ENCODE measurements at regions not wholly inside any gene's neighbourhood (a gene's known extent, or its start where the extent isn't known, plus 50 kb on each side); places are given as distances from the start of the nearest gene placed in this dataset.

- H3K27ac Mint-ChIP-seq, result no peak overlapping the region
- H3K4me1 Mint-ChIP-seq, result no peaks in the 10 kb centered on the region
- H3K36me3 Mint-ChIP-seq (ENCODE audit: low read depth), result no peaks in the 10 kb centered on the region
- peaks cover 23% of the 10 kb centered on the region for H3K27me3 Mint-ChIP-seq
- no peak for DNase-seq
- CTCF ChIA-PET, result no interaction called here
- POLR2A ChIA-PET, result no interaction called here
- H3K9me3 Mint-ChIP-seq, result no peaks in the 10 kb centered on the region
- H3K4me3 Mint-ChIP-seq, result no peak overlapping the region
Measured at GRCh38 chr20:24304291-24304690, 165.1 kb upstream of the SYNDIG1 start.

- ChIA-PET CTCF (no interaction called here), POLR2A (no interaction called here)
- H3K36me3 Mint-ChIP-seq (ENCODE audit: low read depth), result no peaks in the 10 kb centered on the region
- H3K27ac Mint-ChIP-seq, result no peak overlapping the region
- H3K4me1 Mint-ChIP-seq, result no peaks in the 10 kb centered on the region
- H3K9me3 Mint-ChIP-seq, result no peaks in the 10 kb centered on the region
- DNase-seq, result no peak
- H3K4me3 Mint-ChIP-seq, result no peak overlapping the region
- H3K27me3 Mint-ChIP-seq, result peaks cover 23% of the 10 kb centered on the region
Measured at GRCh38 chr20:24303393-24304170, 165.8 kb upstream of the SYNDIG1 start.

- H3K36me3 Mint-ChIP-seq (ENCODE audit: low read depth), result no peaks in the 10 kb centered on the region
- CTCF ChIA-PET, result no interaction called here
- H3K4me1 Mint-ChIP-seq, result no peaks in the 10 kb centered on the region
Measured at GRCh38 chr20:24297993-24298392, 171.4 kb upstream of the SYNDIG1 start.

GRCh38 chr20:24296477-24297261, 172.8 kb upstream of the SYNDIG1 start:
- CTCF ChIA-PET, result no interaction called here
- Mint-ChIP-seq H3K4me1 (no peaks in the 10 kb centered on the region), H3K27me3 (peaks cover 10% of the 10 kb centered on the region), H3K36me3 (ENCODE audit: low read depth) (no peaks in the 10 kb centered on the region), H3K4me3 (no peak overlapping the region), H3K27ac (no peak overlapping the region), H3K9me3 (no peaks in the 10 kb centered on the region)
- POLR2A ChIA-PET, result no interaction called here
- no peak for DNase-seq

More at GRCh38 chr20:24297993-24298392, 171.4 kb upstream of the SYNDIG1 start:
- Mint-ChIP-seq H3K9me3 (no peaks in the 10 kb centered on the region), H3K4me3 (no peak overlapping the region), H3K27ac (no peak overlapping the region), H3K27me3 (peaks cover 14% of the 10 kb centered on the region)
- POLR2A ChIA-PET, result no interaction called here
- DNase-seq, result no peak

GRCh38 chr20:24291014-24291413, 178.4 kb upstream of the SYNDIG1 start:
- H3K36me3 Mint-ChIP-seq (ENCODE audit: low read depth), result peaks cover 2% of the 10 kb centered on the region
- H3K4me1 Mint-ChIP-seq, result peaks cover 20% of the 10 kb centered on the region
- H3K27me3 Mint-ChIP-seq, result no peaks in the 10 kb centered on the region
- ChIA-PET POLR2A (no interaction called here), CTCF (no interaction called here)
- no peak overlapping the region for H3K27ac Mint-ChIP-seq
- peaks cover 3% of the 10 kb centered on the region for H3K9me3 Mint-ChIP-seq
- no peak for DNase-seq
- no peak overlapping the region for H3K4me3 Mint-ChIP-seq

GRCh38 chr20:24289737-24290481, 179.5 kb upstream of the SYNDIG1 start:
- H3K4me3 Mint-ChIP-seq, result no peak overlapping the region
- no peaks in the 10 kb centered on the region for H3K27me3 Mint-ChIP-seq
- H3K9me3 Mint-ChIP-seq, result peaks cover 3% of the 10 kb centered on the region
- peak; percentile 50 for DNase-seq
- ChIA-PET POLR2A (no interaction called here), CTCF (no interaction called here)
- peaks cover 20% of the 10 kb centered on the region for H3K4me1 Mint-ChIP-seq
- peaks cover 2% of the 10 kb centered on the region for H3K36me3 Mint-ChIP-seq (ENCODE audit: low read depth)
- H3K27ac Mint-ChIP-seq, result peak overlapping the region; percentile 58

- POLR2A ChIA-PET, result no interaction called here
- Mint-ChIP-seq H3K4me3 (no peak overlapping the region), H3K4me1 (no peaks in the 10 kb centered on the region), H3K36me3 (ENCODE audit: low read depth) (no peaks in the 10 kb centered on the region), H3K27ac (no peak overlapping the region), H3K27me3 (peaks cover 5% of the 10 kb centered on the region), H3K9me3 (no peaks in the 10 kb centered on the region)
- no peak for DNase-seq
- CTCF ChIA-PET, result no interaction called here
Measured at GRCh38 chr20:24283186-24283585, 186.2 kb upstream of the SYNDIG1 start.

- DNase-seq, result no peak
- Mint-ChIP-seq H3K36me3 (ENCODE audit: low read depth) (no peaks in the 10 kb centered on the region), H3K4me3 (no peak overlapping the region), H3K27me3 (peaks cover 6% of the 10 kb centered on the region), H3K4me1 (peaks cover 5% of the 10 kb centered on the region), H3K27ac (no peak overlapping the region), H3K9me3 (no peaks in the 10 kb centered on the region)
- ChIA-PET POLR2A (no interaction called here), CTCF (no interaction called here)
Measured at GRCh38 chr20:24277196-24277595, 192.2 kb upstream of the SYNDIG1 start.

GRCh38 chr20:24275946-24276705, 193.3 kb upstream of the SYNDIG1 start:
- no peak overlapping the region for H3K4me3 Mint-ChIP-seq
- peaks cover 6% of the 10 kb centered on the region for H3K27me3 Mint-ChIP-seq
- H3K4me1 Mint-ChIP-seq, result peaks cover 5% of the 10 kb centered on the region
- CTCF ChIA-PET, result interaction anchor here (0.6 to 1.4 kb wide), 2 partner anchors 15 to 1201 kb away, joined by 3 to 4 read pairs; no protein-coding TSS in a partner anchor
- no peaks in the 10 kb centered on the region for H3K9me3 Mint-ChIP-seq
- no peak overlapping the region for H3K27ac Mint-ChIP-seq
- no peaks in the 10 kb centered on the region for H3K36me3 Mint-ChIP-seq (ENCODE audit: low read depth)
- no peak for DNase-seq
- POLR2A ChIA-PET, result no interaction called here

- no peak for DNase-seq
- H3K27ac Mint-ChIP-seq, result no peak overlapping the region
- ChIA-PET POLR2A (no interaction called here), CTCF (no interaction called here)
- no peaks in the 10 kb centered on the region for H3K9me3 Mint-ChIP-seq
- H3K27me3 Mint-ChIP-seq, result peaks cover 3% of the 10 kb centered on the region
- H3K4me1 Mint-ChIP-seq, result peaks cover 5% of the 10 kb centered on the region
- no peak overlapping the region for H3K4me3 Mint-ChIP-seq
- no peaks in the 10 kb centered on the region for H3K36me3 Mint-ChIP-seq (ENCODE audit: low read depth)
Measured at GRCh38 chr20:24273251-24273650, 196.2 kb upstream of the SYNDIG1 start.

- CTCF ChIA-PET, result interaction anchor here (1.2 kb wide), 1 partner anchor 14 kb away, joined by 3 read pairs; no protein-coding TSS in a partner anchor
- Mint-ChIP-seq H3K9me3 (no peaks in the 10 kb centered on the region), H3K4me3 (no peak overlapping the region), H3K4me1 (no peaks in the 10 kb centered on the region), H3K36me3 (ENCODE audit: low read depth) (no peaks in the 10 kb centered on the region), H3K27me3 (peaks cover 11% of the 10 kb centered on the region), H3K27ac (no peak overlapping the region)
- POLR2A ChIA-PET, result no interaction called here
- no peak for DNase-seq
Measured at GRCh38 chr20:24261351-24261750, 208.1 kb upstream of the SYNDIG1 start.

- ChIA-PET CTCF (no interaction called here), POLR2A (no interaction called here)
- peaks cover 6% of the 10 kb centered on the region for H3K27me3 Mint-ChIP-seq
- H3K4me3 Mint-ChIP-seq, result no peak overlapping the region
- H3K36me3 Mint-ChIP-seq (ENCODE audit: low read depth), result no peaks in the 10 kb centered on the region
- H3K4me1 Mint-ChIP-seq, result no peaks in the 10 kb centered on the region
- H3K9me3 Mint-ChIP-seq, result no peaks in the 10 kb centered on the region
- no peak overlapping the region for H3K27ac Mint-ChIP-seq
- DNase-seq, result no peak
Measured at GRCh38 chr20:24257171-24257570, 212.3 kb upstream of the SYNDIG1 start.

- no peak for DNase-seq
- ChIA-PET POLR2A (no interaction called here), CTCF (no interaction called here)
- Mint-ChIP-seq H3K27ac (no peak overlapping the region), H3K36me3 (ENCODE audit: low read depth) (no peaks in the 10 kb centered on the region), H3K4me3 (no peak overlapping the region), H3K9me3 (no peaks in the 10 kb centered on the region), H3K4me1 (no peaks in the 10 kb centered on the region), H3K27me3 (peaks cover 8% of the 10 kb centered on the region)
Measured at GRCh38 chr20:24256307-24256706, 213.1 kb upstream of the SYNDIG1 start.

All from activated CD4-positive, alpha-beta memory T cell treated with anti-CD3 and anti-CD28 coated beads, Interleukin-2, amount 10 ng/mL, durations not matched to agents 7 days and 5 days (primary cell).